OCI-LY1 (cell line): ENCODE measurements at regions not wholly inside any gene's neighbourhood (a gene's known extent, or its start where the extent isn't known, plus 50 kb on each side); places are given as distances from the start of the nearest gene placed in this dataset.

Experiments
- H2AFZ ChIP-seq: fragments of 200-600 bp; sonication (generic), shearing (Covaris generic); 2 replicates; pipeline ENCODE4 v1.6.0; 2014; ENCODE audit warnings: antibody characterized with exemption, mild to moderate bottlenecking, low read length
- H3F3A ChIP-seq: fragments of 200-600 bp; sonication (generic), shearing (Covaris generic); 2 replicates; pipeline ENCODE4 v1.6.0; 2014; ENCODE audit warnings: mild to moderate bottlenecking, antibody characterized with exemption, low read length, moderate library complexity; ENCODE audit not compliant: insufficient read depth
- H3K27ac ChIP-seq: fragments of 200-600 bp; sonication (generic); 2 replicates; pipeline ENCODE4 v1.5.1; 2014; ENCODE audit warnings: low read length, mixed run types, mild to moderate bottlenecking, low read depth; ENCODE audit not compliant: poor library complexity, severe bottlenecking
- H3K27me3 ChIP-seq: fragments of 200-600 bp; sonication (generic); 2 replicates; pipeline ENCODE4 v1.6.0; 2014; ENCODE audit warnings: antibody characterized with exemption, mild to moderate bottlenecking, low read length, moderate library complexity; ENCODE audit not compliant: insufficient read depth
- H3K36me3 ChIP-seq: fragments of 200-600 bp; sonication (generic); 2 replicates; pipeline ENCODE4 v1.6.1; 2014; ENCODE audit warnings: mild to moderate bottlenecking, antibody characterized with exemption, low read length, moderate library complexity, mixed read lengths; ENCODE audit not compliant: insufficient read depth
- H3K4me1 ChIP-seq: fragments of 200-600 bp; sonication (generic); 2 replicates; pipeline ENCODE4 v1.5.1; 2014; ENCODE audit warnings: mild to moderate bottlenecking, low read length, moderate library complexity; ENCODE audit not compliant: insufficient read depth, severe bottlenecking
- H3K4me2 ChIP-seq: fragments of 200-600 bp; sonication (generic), shearing (Covaris generic); 2 replicates; pipeline ENCODE4 v1.6.1; 2014; ENCODE audit warnings: low read length
- H3K4me3 ChIP-seq: fragments of 200-600 bp; sonication (generic); 2 replicates; pipeline ENCODE4 v1.5.1; 2014; ENCODE audit warnings: low read length, low read depth, mild to moderate bottlenecking, mixed read lengths; ENCODE audit not compliant: poor library complexity, severe bottlenecking
- H3K79me2 ChIP-seq: fragments of 200-600 bp; shearing (Covaris generic); 2 replicates; pipeline ENCODE4 v1.6.1; 2016; ENCODE audit warnings: mixed run types, low read length, mixed read lengths; ENCODE audit not compliant: insufficient read depth
- H3K9ac ChIP-seq: fragments of 200-600 bp; sonication (generic), shearing (Covaris generic); 2 replicates; pipeline ENCODE4 v1.6.1; 2014; ENCODE audit warnings: mild to moderate bottlenecking, low read length, mixed read lengths
- H3K9me2 ChIP-seq: fragments of 200-600 bp; sonication (generic), shearing (Covaris generic); 2 replicates; pipeline ENCODE4 v1.6.1; 2014; ENCODE audit warnings: low read depth, mild to moderate bottlenecking, low read length, mixed read lengths
- H3K9me3 ChIP-seq: fragments of 200-600 bp; shearing (Covaris generic); 2 replicates; pipeline ENCODE4 v1.6.1; 2014; ENCODE audit warnings: low read length, mixed read lengths
- H4K20me1 ChIP-seq: fragments of 200-600 bp; sonication (generic), shearing (Covaris generic); 2 replicates; pipeline ENCODE4 v1.6.0; 2016; ENCODE audit warnings: mild to moderate bottlenecking, low read length; ENCODE audit not compliant: insufficient read depth
- CTCF ChIP-seq: fragments of 200-600 bp; sonication (generic), shearing (Covaris generic); IDR thresholded peaks from 2 replicates; pipeline ENCODE4 v1.5.1; 2017; ENCODE audit warnings: mild to moderate bottlenecking, antibody characterized with exemption, low read length, moderate library complexity, mixed read lengths
- EZH2 ChIP-seq: fragments of 200-600 bp; sonication (generic), shearing (Covaris generic); IDR thresholded peaks from 2 replicates; pipeline ENCODE4 v1.8.0; 2017; ENCODE audit warnings: borderline replicate concordance, mixed run types, mild to moderate bottlenecking, antibody characterized with exemption, low read length, moderate library complexity, mixed read lengths

GRCh38 chr10:43983856-43984271, 335.2 kb upstream of the ZNF32 start:
- H3K36me3 ChIP-seq = no peaks in the 10 kb centered on the region
- H3K79me2 ChIP-seq = no peaks in the 10 kb centered on the region
- H3K9me2 ChIP-seq = no peaks in the 10 kb centered on the region
- H3K27ac ChIP-seq = no peak overlapping the region
- H3K4me2 ChIP-seq = no peak overlapping the region
- no peaks in the 10 kb centered on the region for H4K20me1 ChIP-seq
- H3K4me1 ChIP-seq = no peaks in the 10 kb centered on the region
- H2AFZ ChIP-seq = no peak overlapping the region
- TF ChIP-seq CTCF (no peak), EZH2 (no peak)
- no peaks in the 10 kb centered on the region for H3K9me3 ChIP-seq
- no peak overlapping the region for H3K9ac ChIP-seq
- no peaks in the 10 kb centered on the region for H3K27me3 ChIP-seq
- H3K4me3 ChIP-seq = no peak overlapping the region
- H3F3A ChIP-seq = no peaks in the 10 kb centered on the region

- no peak overlapping the region for H3K27ac ChIP-seq
- no peak overlapping the region for H3K9ac ChIP-seq
- no peak for TF ChIP-seq EZH2
- no peak overlapping the region for H3K4me3 ChIP-seq
- no peaks in the 10 kb centered on the region for H3K79me2 ChIP-seq
- no peaks in the 10 kb centered on the region for H3K9me3 ChIP-seq
- no peaks in the 10 kb centered on the region for H3K27me3 ChIP-seq
- H3F3A ChIP-seq = no peaks in the 10 kb centered on the region
- no peaks in the 10 kb centered on the region for H3K9me2 ChIP-seq
- no peaks in the 10 kb centered on the region for H4K20me1 ChIP-seq
- no peak overlapping the region for H3K4me2 ChIP-seq
- H2AFZ ChIP-seq = no peak overlapping the region
- H3K4me1 ChIP-seq = no peaks in the 10 kb centered on the region
- no peaks in the 10 kb centered on the region for H3K36me3 ChIP-seq
Measured at GRCh38 chr10:43983405-43983804, 334.7 kb upstream of the ZNF32 start.

- H3K79me2 ChIP-seq = no peaks in the 10 kb centered on the region
- no peak overlapping the region for H2AFZ ChIP-seq
- TF ChIP-seq EZH2 (no peak), CTCF (no peak)
- H4K20me1 ChIP-seq = no peaks in the 10 kb centered on the region
- H3K9me2 ChIP-seq = no peaks in the 10 kb centered on the region
- H3K4me2 ChIP-seq = no peak overlapping the region
- no peaks in the 10 kb centered on the region for H3K36me3 ChIP-seq
- H3K27ac ChIP-seq = no peak overlapping the region
- H3F3A ChIP-seq = no peaks in the 10 kb centered on the region
- no peaks in the 10 kb centered on the region for H3K27me3 ChIP-seq
- H3K9ac ChIP-seq = no peak overlapping the region
- no peaks in the 10 kb centered on the region for H3K4me1 ChIP-seq
- H3K4me3 ChIP-seq = no peak overlapping the region
- no peaks in the 10 kb centered on the region for H3K9me3 ChIP-seq
Measured at GRCh38 chr10:43982250-43982649, 333.6 kb upstream of the ZNF32 start.

- H3K79me2 ChIP-seq = no peaks in the 10 kb centered on the region
- no peaks in the 10 kb centered on the region for H3K27me3 ChIP-seq
- no peak overlapping the region for H3K9ac ChIP-seq
- no peaks in the 10 kb centered on the region for H3K9me3 ChIP-seq
- no peak for TF ChIP-seq CTCF
- TF ChIP-seq EZH2 = no peak
- no peaks in the 10 kb centered on the region for H3K9me2 ChIP-seq
- H3K27ac ChIP-seq = no peak overlapping the region
- no peaks in the 10 kb centered on the region for H3F3A ChIP-seq
- H3K4me1 ChIP-seq = no peaks in the 10 kb centered on the region
- H4K20me1 ChIP-seq = no peaks in the 10 kb centered on the region
- no peak overlapping the region for H3K4me2 ChIP-seq
- H2AFZ ChIP-seq = no peak overlapping the region
- H3K36me3 ChIP-seq = no peaks in the 10 kb centered on the region
- H3K4me3 ChIP-seq = no peak overlapping the region
Measured at GRCh38 chr10:43981696-43982095, 333.0 kb upstream of the ZNF32 start.
